GM21381 (cell line): ENCODE measurements at regions not wholly inside any gene's neighbourhood (a gene's known extent, or its start where the extent isn't known, plus 50 kb on each side); places are given as distances from the start of the nearest gene placed in this dataset.
"Not testable (repeated sequence)": the region's sequence is repeated elsewhere in the genome, so short reads cannot be mapped to it uniquely, and the experiment has no call there.

Experiments
- ATAC-seq: cut with Tn5 transposase; IDR thresholded peaks from one replicate; pipeline ENCODE4 v1.9.1; 2021; ENCODE audit warnings: mild to moderate bottlenecking, moderate library complexity; ENCODE audit not compliant: unreplicated experiment

DNA sequence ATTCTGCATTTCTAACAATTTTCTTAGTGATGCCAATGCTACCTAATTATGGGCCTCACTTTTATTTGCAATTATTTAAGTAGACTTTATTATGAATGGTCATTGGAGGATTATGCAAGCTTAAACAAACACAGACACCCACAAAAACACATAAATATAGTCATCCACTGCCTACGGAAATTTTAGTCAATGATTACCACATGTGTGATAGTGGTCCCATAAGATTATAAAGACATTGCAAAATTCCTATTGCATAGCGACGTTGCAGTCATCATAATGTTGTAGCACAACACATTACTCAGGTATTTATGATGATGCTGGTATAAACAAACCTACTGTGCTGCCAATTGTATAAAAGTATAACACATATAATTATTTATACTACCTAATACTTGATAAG lies 247.8 kb upstream of the ALCAM start:
- ATAC-seq: no peak

DNA sequence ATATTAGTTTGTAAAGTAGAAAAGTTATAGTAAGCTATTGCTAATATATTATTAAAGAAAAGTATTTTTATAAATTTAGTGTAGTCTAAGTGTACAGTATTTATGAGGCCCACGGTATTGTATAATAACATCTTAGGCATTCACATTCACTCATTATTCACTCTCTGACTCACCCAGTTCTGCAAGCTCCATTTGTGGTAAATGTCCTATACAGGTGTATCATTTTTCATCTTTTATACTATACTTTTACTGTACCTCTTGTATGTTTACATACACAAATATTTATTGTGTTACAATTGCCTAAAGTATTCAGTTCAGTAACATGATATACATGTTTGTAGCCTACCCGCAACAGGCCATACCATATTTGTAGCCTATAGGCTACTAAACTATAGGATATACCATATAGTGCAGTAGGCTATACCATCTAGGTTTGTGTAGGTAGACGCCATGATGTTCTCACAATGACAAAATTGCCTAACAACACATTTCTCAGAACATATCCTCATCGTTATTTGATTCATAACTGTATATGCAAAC lies 246.8 kb upstream of the ALCAM start:
- ATAC-seq: no peak

DNA sequence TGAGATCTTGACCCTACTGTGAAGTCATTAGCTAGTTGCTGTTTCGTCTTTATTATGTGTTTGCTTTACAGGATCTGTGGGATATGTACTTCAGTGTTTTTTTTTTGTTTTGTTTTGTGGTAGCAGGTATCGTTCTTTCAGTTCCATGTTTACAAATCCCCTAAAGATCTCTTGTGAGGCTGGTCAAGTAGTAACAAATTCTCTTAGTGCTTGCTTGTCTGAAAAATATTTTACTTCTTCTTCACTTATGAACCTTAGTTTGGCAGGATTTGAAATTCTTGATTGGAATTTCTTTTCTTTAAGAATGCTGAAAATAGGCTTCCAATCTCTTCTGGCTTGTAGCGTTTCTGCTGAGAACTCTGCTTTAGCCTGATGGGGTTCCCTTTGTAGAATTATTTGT lies 235.8 kb upstream of the ALCAM start:
- ATAC-seq: no peak

DNA sequence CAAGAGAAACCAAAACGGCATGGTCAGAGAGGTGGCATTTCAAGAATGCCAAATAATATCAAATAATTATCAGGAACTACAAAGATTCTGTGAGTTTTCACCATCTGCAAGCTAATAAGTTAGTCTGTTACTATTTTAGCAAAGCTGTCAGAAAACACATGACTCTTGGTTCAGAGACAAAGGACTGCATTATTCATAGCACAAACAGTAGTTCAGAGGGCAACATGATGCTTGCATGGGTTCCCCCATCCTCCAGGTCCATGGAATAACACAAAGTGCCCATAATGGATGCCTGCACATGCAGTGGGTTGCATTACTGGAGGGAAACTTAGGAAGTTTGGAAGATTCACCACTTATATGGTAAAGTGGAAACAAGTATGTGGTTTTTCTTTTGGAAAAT lies 228.8 kb upstream of the ALCAM start:
- no peak for ATAC-seq

DNA sequence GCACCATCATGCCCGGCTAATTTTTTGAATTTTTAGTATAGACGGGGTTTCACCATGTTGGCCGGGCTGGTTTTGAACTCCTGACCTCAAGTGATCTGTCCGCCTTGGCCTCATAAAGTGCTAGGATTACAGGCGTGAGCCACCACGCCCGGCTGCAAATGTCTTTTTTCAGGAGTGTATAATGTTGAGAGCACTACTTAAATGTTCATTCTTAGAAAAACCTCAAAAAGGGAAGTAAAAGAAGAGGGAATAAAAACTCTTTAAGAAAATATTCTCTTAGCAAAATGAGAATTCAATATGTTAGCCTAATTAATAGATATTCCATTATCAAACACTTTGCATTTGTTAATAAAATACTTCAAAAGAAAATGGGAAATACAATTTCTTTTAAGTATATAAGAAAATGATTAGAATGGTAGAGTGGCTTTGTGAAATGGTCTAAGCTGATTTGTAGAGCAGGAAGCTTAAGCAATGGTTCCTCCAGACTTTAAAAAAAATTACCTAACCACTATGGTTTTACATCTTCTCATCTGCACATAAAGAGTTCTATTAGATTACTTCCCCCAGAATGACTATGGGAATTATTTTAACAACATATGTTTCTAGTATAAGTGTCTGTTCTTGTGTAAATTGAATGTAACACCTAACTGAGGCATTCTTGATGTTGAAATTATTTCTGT lies 226.7 kb upstream of the ALCAM start:
- no peak for ATAC-seq

DNA sequence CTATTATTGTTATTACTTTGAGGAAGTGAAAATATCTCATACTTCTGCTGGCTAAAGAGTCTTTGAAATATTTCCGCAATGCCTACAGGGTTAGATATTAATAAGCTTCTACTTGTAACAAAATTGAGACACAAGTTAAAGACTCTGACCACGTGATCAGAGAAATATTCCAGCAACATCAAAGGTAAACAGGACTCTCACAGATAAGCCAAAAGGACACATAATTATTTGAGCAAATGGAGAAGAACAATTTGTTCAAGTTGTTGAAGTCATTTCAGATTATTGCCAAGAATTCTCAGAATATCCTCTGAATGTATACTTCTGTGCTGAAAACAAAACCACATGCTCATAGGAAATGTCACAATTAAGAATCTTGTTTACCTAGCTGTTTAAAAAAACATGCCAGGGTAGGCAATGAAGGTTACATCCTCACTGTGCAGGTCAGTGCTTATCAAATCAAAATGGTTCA lies 225.8 kb upstream of the ALCAM start:
- ATAC-seq: no peak

DNA sequence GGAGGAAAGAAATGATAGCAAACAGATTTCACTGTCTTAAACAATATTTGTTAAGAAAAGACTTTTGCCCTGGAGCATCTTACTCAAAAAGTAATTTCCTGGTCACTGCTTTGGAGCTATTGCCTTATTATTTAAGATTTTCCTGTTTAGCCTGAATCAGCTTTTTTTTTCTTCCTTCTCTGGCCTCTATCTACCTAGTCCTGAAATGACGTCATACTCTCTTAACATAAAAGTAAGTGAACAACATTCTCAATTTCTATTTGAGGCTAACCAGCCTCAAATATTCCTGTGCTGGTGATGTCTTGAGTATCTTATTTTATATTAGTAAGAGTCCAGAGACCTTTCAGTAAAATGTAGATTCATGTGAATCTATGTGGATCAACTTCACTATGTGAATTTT lies 221.9 kb upstream of the ALCAM start:
- ATAC-seq: no peak

DNA sequence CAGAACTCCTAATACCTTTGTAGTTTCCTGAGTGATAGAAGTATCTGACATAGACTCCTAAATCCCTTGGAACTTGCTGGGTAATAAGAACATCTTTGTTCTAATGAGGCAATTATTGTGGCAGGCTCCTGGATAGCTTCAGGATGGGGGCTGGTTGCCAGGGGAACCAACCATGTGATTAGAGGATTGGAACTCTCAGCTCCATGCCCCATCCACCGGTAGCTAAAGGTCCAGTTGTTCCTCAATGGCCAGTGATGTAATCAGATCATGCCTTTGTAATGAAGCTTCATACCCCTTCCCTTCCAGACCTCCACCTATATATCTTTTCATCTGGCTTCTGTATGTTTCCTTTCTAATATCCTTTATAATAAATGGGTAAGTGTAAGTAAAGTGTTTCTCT lies 221.2 kb upstream of the ALCAM start:
- no peak for ATAC-seq

DNA sequence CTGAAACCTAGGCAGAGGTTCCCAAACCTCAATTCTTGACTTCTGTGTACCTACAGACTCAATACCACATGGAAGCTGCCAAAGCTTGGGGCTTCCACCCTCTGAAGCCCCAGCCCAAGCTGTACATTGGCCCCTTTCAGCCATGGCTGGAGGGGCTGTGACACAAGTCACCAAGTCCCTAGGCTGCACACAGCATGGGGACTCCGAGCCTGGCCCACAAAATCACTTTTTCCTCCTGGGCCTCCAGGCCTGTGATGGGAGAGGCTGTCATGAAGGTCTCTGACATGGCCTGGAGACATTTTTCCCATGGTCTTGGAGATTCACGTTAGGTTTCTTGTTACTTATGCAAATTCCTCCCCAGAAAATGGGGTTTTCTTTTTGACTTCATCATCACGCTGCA lies 217.5 kb upstream of the ALCAM start:
- not testable (repeated sequence) for ATAC-seq

DNA sequence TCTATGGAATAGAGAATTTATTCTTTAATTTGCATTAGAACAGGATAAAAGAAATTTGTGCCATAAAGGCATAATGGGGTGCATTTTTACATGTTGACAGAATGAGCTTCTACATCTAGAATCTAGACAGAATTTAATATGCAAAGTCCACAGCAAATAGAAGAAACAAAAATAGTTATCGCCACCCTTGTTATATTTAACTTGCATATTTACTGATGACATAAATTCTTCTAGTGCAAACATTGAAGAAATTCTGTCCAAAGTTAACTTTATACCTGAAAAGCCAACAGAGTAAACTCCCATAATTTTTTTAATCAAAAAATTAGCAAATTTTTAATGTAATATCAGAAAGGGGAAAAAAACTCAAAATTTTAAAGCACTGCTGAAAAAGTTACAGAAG lies 213.7 kb upstream of the ALCAM start:
- no peak for ATAC-seq

DNA sequence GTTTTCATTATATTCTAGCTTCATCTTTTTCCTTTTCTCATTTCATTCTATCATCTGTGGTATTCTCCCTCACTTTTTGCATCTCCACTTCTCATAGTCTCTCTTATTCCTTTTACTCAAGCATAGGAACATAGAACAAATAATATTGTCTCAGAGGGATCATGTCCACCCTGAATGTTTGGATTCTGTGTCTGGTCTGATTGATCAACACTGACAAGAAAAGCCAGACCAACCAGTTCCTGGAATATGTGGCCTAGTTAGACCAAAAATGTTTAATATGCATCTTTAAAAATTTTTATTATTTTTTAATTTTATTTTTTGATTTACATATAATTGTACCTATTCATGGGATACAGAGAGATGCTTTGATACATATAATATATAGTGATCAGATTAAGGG lies 212.0 kb upstream of the ALCAM start:
- no peak for ATAC-seq

DNA sequence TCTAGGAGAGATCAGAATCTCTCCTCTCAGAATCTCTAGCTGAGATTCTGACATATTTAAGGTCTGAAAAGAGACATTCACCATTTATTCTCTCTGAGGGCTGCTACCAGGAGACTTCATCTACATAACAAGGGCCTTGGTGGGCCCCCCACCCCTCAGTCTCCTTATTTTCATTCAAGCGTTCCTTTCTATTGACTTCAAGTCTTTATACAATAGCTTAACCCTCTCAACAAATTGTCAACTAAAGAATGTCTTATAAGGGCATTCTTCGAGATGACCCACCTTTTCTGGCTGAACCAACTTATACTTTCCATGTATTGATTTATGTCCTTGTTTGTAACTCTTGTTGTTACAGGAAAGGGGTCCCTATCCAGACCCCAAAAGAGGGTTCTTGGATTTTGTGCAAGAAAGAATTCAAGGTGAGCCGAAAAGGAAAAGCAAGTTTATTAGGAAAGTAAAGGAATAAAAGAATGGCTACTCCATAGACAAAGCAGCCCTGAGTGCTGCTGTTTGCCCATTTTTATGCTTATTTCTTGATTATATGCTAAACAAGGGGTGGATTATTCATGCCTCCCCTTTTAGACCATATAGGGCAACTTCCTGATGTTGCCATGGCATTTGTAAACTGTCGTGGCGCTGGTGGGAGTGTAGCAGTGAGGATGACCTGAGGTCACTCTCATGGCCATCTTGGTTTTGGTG lies 209.5 kb upstream of the ALCAM start:
- ATAC-seq: no peak

DNA sequence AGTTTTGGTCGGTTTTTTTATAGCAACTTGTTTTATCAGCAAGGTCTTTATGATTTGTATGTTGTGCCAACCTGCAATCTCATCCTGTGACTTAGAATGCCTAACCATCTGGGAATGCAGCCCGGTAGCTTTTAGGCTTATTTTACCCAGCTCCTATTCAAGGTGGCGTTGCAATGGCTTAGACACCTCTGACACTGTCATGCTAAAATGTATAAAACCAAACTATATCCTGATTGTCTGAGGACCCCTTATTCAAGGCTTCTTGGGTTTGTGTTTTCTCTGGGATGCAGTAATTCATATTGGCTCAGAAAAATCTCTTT lies 209.0 kb upstream of the ALCAM start:
- no peak for ATAC-seq

DNA sequence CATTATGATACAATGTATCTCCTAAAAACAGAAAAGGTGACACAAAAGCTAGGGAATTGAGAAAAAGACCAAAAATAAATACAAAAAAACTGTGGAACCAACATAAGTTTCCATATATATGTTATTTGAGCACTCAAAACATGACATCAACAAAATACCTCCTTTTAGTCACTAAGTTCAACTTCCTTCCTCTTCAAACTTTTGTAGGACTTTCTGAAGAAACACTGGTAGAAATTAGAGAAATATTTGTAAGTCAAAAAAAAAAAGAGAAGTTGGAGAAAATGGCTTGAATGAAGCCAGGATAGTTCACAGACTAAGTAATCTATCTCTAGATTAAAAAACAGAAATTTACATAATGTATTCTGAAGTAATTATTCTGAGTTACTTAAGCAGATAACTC lies 208.4 kb upstream of the ALCAM start:
- ATAC-seq: no peak

DNA sequence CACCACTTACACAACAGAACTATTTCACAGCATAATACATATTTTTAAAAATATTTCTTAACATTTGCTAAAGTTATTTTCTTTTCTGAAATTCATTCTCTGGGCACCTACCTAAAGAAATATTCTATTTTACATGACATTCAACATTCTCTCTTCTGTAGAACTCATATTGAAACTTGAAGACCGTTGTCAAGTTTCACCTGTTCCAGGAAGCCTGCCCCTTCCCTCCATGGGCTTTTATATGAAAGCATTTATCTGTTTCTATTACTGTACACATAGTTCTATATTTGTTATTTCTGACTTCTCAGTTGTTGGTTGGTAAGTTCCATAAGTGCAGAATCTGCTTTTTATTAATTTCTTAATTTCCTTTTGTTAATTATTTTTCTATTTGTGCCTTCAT lies 204.3 kb upstream of the ALCAM start:
- no peak for ATAC-seq

DNA sequence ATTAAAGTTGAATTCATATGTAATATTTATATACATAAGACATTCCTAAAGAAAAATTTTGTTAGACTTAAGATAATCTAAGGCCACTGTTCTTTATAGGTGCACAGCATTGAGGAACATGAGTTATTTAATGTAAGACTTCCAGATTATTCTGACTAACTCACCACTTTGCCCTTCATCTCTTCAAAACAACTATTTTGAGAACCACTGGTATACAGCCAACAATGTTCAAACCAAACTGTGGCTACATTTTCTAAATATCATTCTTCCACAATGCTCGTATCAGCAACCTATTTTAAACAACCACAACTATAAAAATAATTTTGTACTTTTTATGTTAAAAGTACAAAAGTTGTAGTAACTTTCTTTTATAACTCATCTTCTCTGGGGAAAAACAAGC lies 199.8 kb upstream of the ALCAM start:
- no peak for ATAC-seq

DNA sequence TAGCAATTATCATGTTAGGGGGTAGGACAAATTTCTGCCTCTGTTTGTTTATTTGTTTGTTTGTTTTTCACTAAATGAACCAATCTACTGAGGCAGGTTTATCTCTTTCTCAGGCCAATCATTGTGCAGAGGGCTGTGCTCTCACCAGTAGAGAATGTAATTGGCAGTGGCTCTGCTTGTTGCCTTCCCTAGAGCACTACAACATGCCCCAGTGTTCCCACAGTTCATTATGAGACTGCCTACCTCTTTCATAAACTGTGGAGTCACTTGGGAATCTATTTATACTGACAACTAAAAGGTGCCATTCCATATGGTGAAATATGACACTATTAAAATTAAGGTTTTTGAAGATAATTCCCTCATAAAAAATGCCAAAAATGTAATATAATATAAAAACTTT lies 196.3 kb upstream of the ALCAM start:
- ATAC-seq: no peak

DNA sequence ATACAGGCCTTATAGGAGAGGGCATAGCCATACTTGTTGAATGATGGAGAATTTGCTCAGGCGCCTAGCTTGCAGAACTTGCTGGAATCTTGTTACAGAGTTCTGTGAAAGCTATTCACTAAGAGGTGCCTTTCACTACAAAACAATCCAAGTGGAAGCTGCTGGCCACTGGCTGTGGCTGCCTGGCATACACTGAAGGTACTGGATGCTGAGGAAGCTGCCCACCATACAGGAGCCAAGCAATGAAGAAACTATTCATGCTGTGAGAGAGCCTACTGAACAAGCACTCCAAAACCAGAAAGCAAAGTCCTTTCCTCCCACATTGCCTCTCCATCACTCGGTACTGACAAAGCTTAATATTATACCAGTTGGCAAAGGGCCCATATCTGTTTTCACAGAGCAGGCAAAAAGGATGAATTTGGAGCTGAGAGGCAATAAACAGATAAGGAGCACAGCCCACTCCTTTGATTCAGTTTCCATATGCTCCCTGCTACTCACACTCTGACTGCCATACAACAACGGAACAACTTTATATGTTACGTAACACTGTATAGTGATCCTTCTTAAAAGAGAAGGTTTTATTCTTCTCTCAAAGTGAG lies 192.6 kb upstream of the ALCAM start:
- no peak for ATAC-seq

DNA sequence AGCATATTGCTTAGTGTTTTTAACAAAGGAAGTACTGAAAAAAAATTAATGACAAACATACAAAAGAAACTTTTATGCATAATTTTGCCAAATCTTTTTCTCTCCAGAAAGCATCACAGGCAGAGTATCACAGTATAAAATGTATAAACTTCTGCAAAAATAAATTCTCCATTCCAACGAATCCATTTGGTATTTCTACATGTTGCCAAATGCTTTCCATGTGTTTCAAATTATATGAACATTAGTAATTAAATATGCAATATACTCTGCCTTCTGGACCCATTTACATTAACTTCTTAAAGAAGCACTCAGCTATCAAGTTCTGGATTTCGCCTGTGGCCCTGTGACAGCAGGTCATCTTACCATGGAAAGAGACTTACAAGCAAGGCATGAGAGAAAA lies 189.1 kb upstream of the ALCAM start:
- ATAC-seq: no peak

DNA sequence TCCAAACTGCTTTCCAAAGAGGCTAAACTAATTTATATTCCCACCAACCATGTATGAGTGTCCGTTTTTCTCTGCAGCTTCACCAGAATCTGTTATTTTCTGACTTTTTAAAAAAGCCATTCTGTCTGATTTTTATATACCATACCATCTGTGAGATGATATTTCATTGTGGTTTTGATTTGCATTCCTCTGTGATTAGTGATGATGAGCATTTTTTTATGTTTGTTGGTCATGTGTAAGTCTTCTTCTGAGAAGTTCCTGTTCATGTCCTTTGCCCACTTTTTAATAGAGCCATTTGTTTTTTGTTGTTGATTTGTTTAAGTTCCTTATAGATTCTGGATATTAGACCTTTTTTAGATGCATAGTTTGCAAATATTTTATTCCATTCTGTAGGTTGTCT lies 179.4 kb upstream of the ALCAM start:
- no peak for ATAC-seq

DNA sequence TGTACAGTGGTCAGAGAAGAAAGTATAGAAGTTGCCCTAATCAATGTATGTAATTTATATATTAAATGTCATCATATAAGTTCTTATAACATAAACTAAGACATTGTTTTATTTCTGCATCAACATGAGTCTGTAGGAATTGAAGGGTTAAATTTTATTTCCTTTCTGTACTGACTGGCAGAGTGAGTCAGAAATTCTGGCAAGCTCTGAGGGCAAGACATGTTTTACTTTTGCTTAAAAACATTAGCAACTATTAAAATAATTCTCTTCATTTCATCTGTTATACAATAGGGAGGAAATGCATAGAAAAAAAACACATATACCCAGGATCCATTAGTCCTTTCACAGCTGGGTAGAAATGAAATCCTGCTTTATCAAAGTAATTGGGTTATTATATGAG lies 171.4 kb upstream of the ALCAM start:
- no peak for ATAC-seq

DNA sequence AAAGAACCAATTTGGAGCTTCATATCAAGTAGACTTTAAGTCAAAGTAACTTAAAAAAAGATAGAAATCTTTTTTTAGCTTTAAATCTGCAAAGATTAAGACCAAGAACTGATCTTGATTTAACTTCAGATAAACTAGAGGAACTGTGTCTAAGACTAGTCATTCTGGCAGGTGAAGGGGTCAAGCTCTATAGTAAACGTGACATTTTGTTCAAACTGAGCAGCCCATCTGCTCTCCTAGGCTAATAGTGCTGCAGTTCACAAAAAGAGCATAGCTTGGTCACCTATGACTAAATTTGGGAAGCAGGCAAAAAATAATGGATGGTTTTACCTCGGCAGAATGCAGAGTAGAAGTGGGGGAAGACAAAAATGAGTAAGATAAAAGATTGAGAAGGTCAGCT lies 168.8 kb upstream of the ALCAM start:
- no peak for ATAC-seq
